Trophoblast cell (in vitro differentiated cells and primary cell): ENCODE measurements at regions not wholly inside any gene's neighbourhood (a gene's known extent, or its start where the extent isn't known, plus 50 kb on each side); places are given as distances from the start of the nearest gene placed in this dataset.

Experiments used
- DNase-seq, 2 donors: peaks; one replicate each; pipeline ENCODE4 v3.0.0-alpha.2; 2016
- H2AFZ ChIP-seq: 2 replicates; pipeline ENCODE4 v1.6.1; 2013; ENCODE audit warnings: low read length, moderate library complexity, mild to moderate bottlenecking; ENCODE audit not compliant: insufficient read depth, poor library complexity
- H2AK5ac ChIP-seq: 2 replicates; pipeline ENCODE4 v1.6.1; 2013; ENCODE audit warnings: mild to moderate bottlenecking, low read length
- H2BK120ac ChIP-seq: 2 replicates; pipeline ENCODE4 v1.6.1; 2013; ENCODE audit warnings: low read length, mild to moderate bottlenecking, moderate library complexity; ENCODE audit not compliant: insufficient read depth, poor library complexity
- H2BK12ac ChIP-seq: 2 replicates; pipeline ENCODE4 v1.6.1; 2013; ENCODE audit warnings: mild to moderate bottlenecking, low read length, moderate library complexity
- H2BK5ac ChIP-seq: 2 replicates; pipeline ENCODE4 v1.6.1; 2013; ENCODE audit warnings: low read length, low read depth, moderate library complexity, mild to moderate bottlenecking; ENCODE audit not compliant: poor library complexity
- H3K14ac ChIP-seq: 2 replicates; pipeline ENCODE4 v1.6.1; 2013; ENCODE audit warnings: mild to moderate bottlenecking, low read length
- H3K18ac ChIP-seq: 2 replicates; pipeline ENCODE4 v1.6.1; 2013; ENCODE audit warnings: mild to moderate bottlenecking, low read length
- H3K23ac ChIP-seq: 2 replicates; pipeline ENCODE4 v1.6.1; 2013; ENCODE audit warnings: low read length
- H3K27ac ChIP-seq: 2 replicates; pipeline ENCODE4 v1.5.1; 2013; ENCODE audit warnings: low read depth, mild to moderate bottlenecking, inconsistent platforms, low read length, moderate library complexity
- H3K27me3 ChIP-seq: 2 replicates; pipeline ENCODE4 v1.6.1; 2013; ENCODE audit warnings: inconsistent platforms, mild to moderate bottlenecking, low read length, moderate library complexity; ENCODE audit not compliant: insufficient read depth
- H3K36me3 ChIP-seq, 2 experiments: 1 replicate in 1 of 2; 2 replicates in 1 of 2; pipeline ENCODE4 v1.6.1; 2013; ENCODE audit warnings: low read length in 2 of 2, mild to moderate bottlenecking in 2 of 2, moderate library complexity in 1 of 2; ENCODE audit not compliant: insufficient read depth in 2 of 2, control insufficient read depth in 1 of 2
- H3K4ac ChIP-seq: 2 replicates; pipeline ENCODE4 v1.6.1; 2013; ENCODE audit warnings: low read depth, mild to moderate bottlenecking, low read length, moderate library complexity
- H3K4me1 ChIP-seq, 2 experiments: 1 replicate in 1 of 2; 2 replicates in 1 of 2; pipeline ENCODE4 v1.6.1; 2013; ENCODE audit warnings: low read length in 2 of 2, mild to moderate bottlenecking in 2 of 2, moderate library complexity in 1 of 2; ENCODE audit not compliant: insufficient read depth in 2 of 2, control insufficient read depth in 1 of 2
- H3K4me2 ChIP-seq: 2 replicates; pipeline ENCODE4 v1.6.1; 2013; ENCODE audit warnings: inconsistent platforms, mild to moderate bottlenecking, low read length, moderate library complexity
- H3K4me3 ChIP-seq: 2 replicates; pipeline ENCODE4 v1.5.1; 2013; ENCODE audit warnings: mild to moderate bottlenecking, low read depth, low read length, inconsistent platforms
- H3K79me1 ChIP-seq: one replicate; pipeline ENCODE4 v1.6.1; 2013; ENCODE audit warnings: low read length
- H3K79me2 ChIP-seq: 2 replicates; pipeline ENCODE4 v1.6.1; 2013; ENCODE audit warnings: low read length, mild to moderate bottlenecking; ENCODE audit not compliant: control insufficient read depth, insufficient read depth, poor library complexity
- H3K9ac ChIP-seq: 2 replicates; pipeline ENCODE4 v1.6.1; 2013; ENCODE audit warnings: mild to moderate bottlenecking, low read length
- H3K9me3 ChIP-seq: 2 replicates; pipeline ENCODE4 v1.6.1; 2013; ENCODE audit warnings: low read depth, mild to moderate bottlenecking, control low read depth, inconsistent platforms, low read length; ENCODE audit not compliant: insufficient read depth
- H4K12ac ChIP-seq: 2 replicates; pipeline ENCODE4 v1.6.1; 2013; ENCODE audit warnings: low read depth, mild to moderate bottlenecking, low read length, moderate library complexity
- H4K8ac ChIP-seq: 2 replicates; pipeline ENCODE4 v1.6.1; 2013; ENCODE audit warnings: low read depth, mild to moderate bottlenecking, low read length, moderate library complexity
- H4K91ac ChIP-seq: one replicate; pipeline ENCODE4 v1.6.1; 2013; ENCODE audit warnings: low read depth, mild to moderate bottlenecking, low read length, moderate library complexity
- WGBS: extraction: QIAGEN DNeasy Blood & Tissue Kit; methylation state at CpG from one replicate; pipeline ENCODE4 v1.1.7; 2013; ENCODE audit warnings: missing lambda C conversion rate; ENCODE audit not compliant: insufficient read length, insufficient coverage; ENCODE audit errors: extremely low coverage; 5-methylcytosine and 5-hydroxymethylcytosine counted together

- WGBS, result no CpG with 5 or more reads among the region's 2 CpGs
- H3K9me3 ChIP-seq, result no peaks in the 10 kb centered on the region
- no peaks in the 10 kb centered on the region for H3K27me3 ChIP-seq
- no peaks in the 10 kb centered on the region for H3K79me1 ChIP-seq
- H3K14ac ChIP-seq, result no peak overlapping the region
- no peak overlapping the region for H3K4me2 ChIP-seq
- no peaks in the 10 kb centered on the region for H3K4me1 ChIP-seq
- H3K36me3 ChIP-seq, result no peaks in the 10 kb centered on the region
- no peak overlapping the region for H4K12ac ChIP-seq
- H2AFZ ChIP-seq, result no peak overlapping the region
- H3K27ac ChIP-seq, result no peak overlapping the region
- no peak overlapping the region for H3K4ac ChIP-seq
- no peak overlapping the region for H4K91ac ChIP-seq
- no peak overlapping the region for H3K23ac ChIP-seq
- H3K4me3 ChIP-seq, result no peak overlapping the region
- H3K79me2 ChIP-seq, result no peaks in the 10 kb centered on the region
- H2BK120ac ChIP-seq, result no peak overlapping the region
- no peak overlapping the region for H2AK5ac ChIP-seq
- H2BK5ac ChIP-seq, result no peak overlapping the region
- no peak overlapping the region for H2BK12ac ChIP-seq
- H3K18ac ChIP-seq, result no peak overlapping the region
- no peak overlapping the region for H3K9ac ChIP-seq
- no peak for DNase-seq
- H4K8ac ChIP-seq, result no peak overlapping the region
Measured at GRCh38 chr3:25002052-25002451, 426.0 kb upstream of the RARB start.

- no peak overlapping the region for H3K4me3 ChIP-seq
- WGBS, result no CpG with 5 or more reads among the region's 2 CpGs
Measured at GRCh38 chr3:25007974-25008658, 419.9 kb upstream of the RARB start.

GRCh38 chr3:25009665-25010064 is 418.4 kb upstream of the RARB start:
- Histone ChIP-seq H3K23ac (no peak overlapping the region), H3K79me1 (peaks cover 3% of the 10 kb centered on the region), H4K8ac (no peak overlapping the region), H3K9me3 (no peaks in the 10 kb centered on the region), H2AFZ (no peak overlapping the region), H3K4ac (no peak overlapping the region), H2BK12ac (peak overlapping the region; percentile 36), H3K14ac (no peak overlapping the region), H3K4me3 (no peak overlapping the region), H2BK5ac (no peak overlapping the region), H3K79me2 (no peaks in the 10 kb centered on the region), H3K4me2 (no peak overlapping the region), H3K27me3 (no peaks in the 10 kb centered on the region), H3K18ac (no peak overlapping the region), H2BK120ac (no peak overlapping the region), H2AK5ac (no peak overlapping the region), H3K36me3 (no peaks in the 10 kb centered on the region), H4K12ac (no peak overlapping the region), H3K9ac (no peak overlapping the region), H4K91ac (no peak overlapping the region), H3K27ac (no peak overlapping the region), H3K4me1 (peaks cover 3 to 4% of the 10 kb centered on the region in 2 experiments)
- DNase-seq, result no peak
- WGBS, result no CpG with 5 or more reads among the region's 2 CpGs

More at GRCh38 chr3:25007974-25008658, 419.9 kb upstream of the RARB start:
- Histone ChIP-seq H3K18ac (no peak overlapping the region), H3K23ac (no peak overlapping the region), H3K4me1 (peaks cover 3 to 4% of the 10 kb centered on the region in 2 experiments), H2BK5ac (no peak overlapping the region), H2AFZ (no peak overlapping the region), H3K4ac (no peak overlapping the region), H3K9ac (no peak overlapping the region), H3K27me3 (no peaks in the 10 kb centered on the region), H3K4me2 (no peak overlapping the region), H3K36me3 (no peaks in the 10 kb centered on the region), H4K12ac (no peak overlapping the region), H2AK5ac (no peak overlapping the region), H3K14ac (no peak overlapping the region), H3K79me1 (peaks cover 3% of the 10 kb centered on the region), H2BK120ac (no peak overlapping the region), H3K9me3 (no peaks in the 10 kb centered on the region), H3K79me2 (no peaks in the 10 kb centered on the region), H4K8ac (no peak overlapping the region), H3K27ac (no peak overlapping the region), H2BK12ac (no peak overlapping the region), H4K91ac (no peak overlapping the region)
- no peak for DNase-seq

GRCh38 chr3:25015599-25015998 is 412.5 kb upstream of the RARB start:
- H3K36me3 ChIP-seq, result no peaks in the 10 kb centered on the region
- no peak overlapping the region for H4K8ac ChIP-seq
- no peak overlapping the region for H2BK120ac ChIP-seq
- H2AFZ ChIP-seq, result no peak overlapping the region
- H2AK5ac ChIP-seq, result no peak overlapping the region
- no peak overlapping the region for H2BK12ac ChIP-seq
- H3K79me1 ChIP-seq, result peaks cover 3% of the 10 kb centered on the region
- no peak overlapping the region for H4K12ac ChIP-seq
- H3K4ac ChIP-seq, result no peak overlapping the region
- no peaks in the 10 kb centered on the region for H3K79me2 ChIP-seq
- no peak overlapping the region for H3K4me2 ChIP-seq
- no peaks in the 10 kb centered on the region for H3K4me1 ChIP-seq
- no peak overlapping the region for H4K91ac ChIP-seq
- no peaks in the 10 kb centered on the region for H3K9me3 ChIP-seq
- DNase-seq, result no peak
- no peaks in the 10 kb centered on the region for H3K27me3 ChIP-seq
- no peak overlapping the region for H3K18ac ChIP-seq
- H3K27ac ChIP-seq, result no peak overlapping the region
- no peak overlapping the region for H2BK5ac ChIP-seq
- H3K4me3 ChIP-seq, result no peak overlapping the region
- no peak overlapping the region for H3K14ac ChIP-seq
- H3K9ac ChIP-seq, result no peak overlapping the region
- H3K23ac ChIP-seq, result no peak overlapping the region
